ENCODE measurements at regions not wholly inside any gene's neighbourhood (a gene's known extent, or its start where the extent isn't known, plus 50 kb on each side); places are given as distances from the start of the nearest gene placed in this dataset.
"Not testable (repeated sequence)": the region's sequence is repeated elsewhere in the genome, so short reads cannot be mapped to it uniquely, and the experiment has no call there.

DNA sequence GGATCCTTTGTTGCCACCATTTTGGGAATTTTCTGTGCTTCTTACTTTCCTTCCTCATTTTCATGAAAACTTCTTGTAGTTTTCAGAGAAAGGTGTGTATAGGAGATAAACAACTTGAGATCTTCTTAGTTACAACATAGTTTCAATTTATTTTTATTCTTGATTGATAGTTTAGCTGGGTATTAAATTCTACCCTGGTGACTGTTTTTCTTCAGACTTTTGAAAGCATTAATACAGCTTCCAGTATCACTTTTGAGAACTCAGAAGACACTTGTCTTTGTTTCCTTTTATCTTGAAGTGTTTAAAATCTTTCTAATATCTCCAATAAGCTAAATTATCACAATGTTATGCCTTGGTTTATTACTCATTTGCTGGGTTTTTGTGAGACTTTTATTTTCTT lies 167.5 kb upstream of the DPP10 start:
- Mint-ChIP-seq H3K27me3 (peaks cover 0 to 8% of the 10 kb centered on the region in 2 donors), H3K9me3 (peaks cover 11 to 19% (median 18%) of the 10 kb centered on the region in 3 donors), H3K36me3 (no peaks in the 10 kb centered on the region), H3K4me3 (no peak overlapping the region), H3K4me1 (no peaks in the 10 kb centered on the region), H3K27ac (no peak overlapping the region)
- no peak for DNase-seq
- Histone ChIP-seq H3K36me3 (ENCODE audit: control insufficient read depth in 2 of 2, extremely low read depth in 1 of 2, insufficient read depth in 1 of 2, low read length in 1 of 2) (no peaks in the 10 kb centered on the region), H3K9me3 (no peaks in the 10 kb centered on the region), H3K27ac (ENCODE audit: low read length) (no peak overlapping the region), H3K4me1 (ENCODE audit: control insufficient read depth in 1 of 2, extremely low read depth in 1 of 2, insufficient read depth in 2 of 2, low read length in 2 of 2) (no peaks in the 10 kb centered on the region), H3K4me3 (ENCODE audit: control insufficient read depth in 1 of 2, extremely low read depth in 1 of 2, low read length in 1 of 2) (no peak overlapping the region), H3K27me3 (replicated peaks in 1 of 2; ENCODE audit: control insufficient read depth in 2 of 2, extremely low read depth in 1 of 2, insufficient read depth in 2 of 2, low read length in 1 of 2) (no peaks in the 10 kb centered on the region)
- POLR2A ChIA-PET = no interaction called here
- no peak for ATAC-seq (replicated peaks in 1 of 4)
- CTCF ChIA-PET = no interaction called here

DNA sequence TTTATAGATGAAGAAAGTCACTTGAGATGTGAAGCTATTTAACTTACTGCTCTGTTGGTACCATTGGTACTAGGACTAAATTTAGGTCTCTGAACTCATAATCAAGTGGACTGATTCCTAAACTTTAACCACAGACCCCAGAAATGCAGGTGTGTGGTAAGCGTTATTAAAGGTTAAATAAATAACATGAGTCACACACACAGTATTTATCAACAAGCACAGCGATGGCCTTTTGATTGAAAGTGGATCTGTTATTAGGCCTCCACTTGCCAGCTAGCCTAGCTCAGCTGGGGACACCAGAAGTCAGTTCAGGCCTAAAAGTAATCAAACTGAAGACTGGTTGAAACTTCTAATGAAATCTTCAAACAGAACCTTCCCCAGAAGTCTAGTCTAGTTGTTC lies 161.3 kb upstream of the DPP10 start:
- POLR2A ChIA-PET = no interaction called here
- Histone ChIP-seq H3K4me3 (ENCODE audit: control insufficient read depth in 1 of 2, extremely low read depth in 1 of 2, low read length in 1 of 2) (no peak overlapping the region), H3K9me3 (no peaks in the 10 kb centered on the region), H3K27ac (ENCODE audit: low read length) (no peak overlapping the region), H3K36me3 (ENCODE audit: control insufficient read depth in 2 of 2, extremely low read depth in 1 of 2, insufficient read depth in 1 of 2, low read length in 1 of 2) (no peaks in the 10 kb centered on the region), H3K4me1 (ENCODE audit: control insufficient read depth in 1 of 2, extremely low read depth in 1 of 2, insufficient read depth in 2 of 2, low read length in 2 of 2) (no peaks in the 10 kb centered on the region), H3K27me3 (replicated peaks in 1 of 2; ENCODE audit: control insufficient read depth in 2 of 2, extremely low read depth in 1 of 2, insufficient read depth in 2 of 2, low read length in 1 of 2) (no peaks in the 10 kb centered on the region)
- no peak for ATAC-seq (replicated peaks in 1 of 4)
- H3K4me1 Mint-ChIP-seq = no peaks in the 10 kb centered on the region
- CTCF ChIA-PET = no interaction called here
- no peaks in the 10 kb centered on the region for H3K36me3 Mint-ChIP-seq
- no peak overlapping the region for H3K4me3 Mint-ChIP-seq
- no peak for DNase-seq
- peaks cover 4 to 7% (median 5%) of the 10 kb centered on the region in 3 donors for H3K9me3 Mint-ChIP-seq
- peaks cover 10 to 14% of the 10 kb centered on the region in 2 donors for H3K27me3 Mint-ChIP-seq
- H3K27ac Mint-ChIP-seq = no peak overlapping the region
- WGBS (ENCODE audit: insufficient coverage) = no CpG with 5 or more reads among the region's 2 CpGs

DNA sequence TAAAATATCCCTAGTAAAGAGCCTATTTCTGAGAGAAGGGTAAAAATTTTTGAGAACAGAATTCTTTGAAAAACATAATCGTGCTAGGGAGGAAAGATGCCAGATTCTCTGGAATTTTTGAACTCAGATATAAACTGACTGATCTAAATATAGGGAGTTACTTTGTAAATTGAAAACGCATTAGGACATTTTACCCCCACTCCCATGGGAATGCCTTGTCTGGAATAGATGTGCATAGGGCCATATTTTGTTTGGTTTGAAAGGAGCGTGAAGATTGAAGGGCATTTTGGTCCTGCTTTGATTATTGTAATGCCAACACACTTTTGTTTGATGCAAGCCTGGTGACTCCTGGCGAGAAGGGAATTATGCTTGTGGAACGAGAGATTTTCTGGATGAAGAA lies 158.7 kb upstream of the DPP10 start:
- H3K9me3 ChIP-seq = no peaks in the 10 kb centered on the region
- Mint-ChIP-seq H3K27me3 (peaks cover 5 to 16% of the 10 kb centered on the region in 2 donors), H3K4me3 (no peak overlapping the region), H3K36me3 (no peaks in the 10 kb centered on the region), H3K27ac (no peak overlapping the region), H3K4me1 (no peaks in the 10 kb centered on the region), H3K9me3 (peaks cover 0 to 4% (median 0%) of the 10 kb centered on the region in 3 donors)
- no peak overlapping the region for H3K27ac ChIP-seq (ENCODE audit: low read length)
- no peak overlapping the region for H3K4me3 ChIP-seq (ENCODE audit: control insufficient read depth in 1 of 2, extremely low read depth in 1 of 2, low read length in 1 of 2)
- ChIA-PET CTCF (no interaction called here), POLR2A (no interaction called here)
- ATAC-seq (replicated peaks in 1 of 4) = no peak
- WGBS (ENCODE audit: insufficient coverage) = 71% methylated on average over 3 of the region's 5 CpGs
- H3K4me1 ChIP-seq (ENCODE audit: control insufficient read depth in 1 of 2, extremely low read depth in 1 of 2, insufficient read depth in 2 of 2, low read length in 2 of 2) = no peaks in the 10 kb centered on the region
- DNase-seq = no peak
- H3K36me3 ChIP-seq (ENCODE audit: control insufficient read depth in 2 of 2, extremely low read depth in 1 of 2, insufficient read depth in 1 of 2, low read length in 1 of 2) = no peaks in the 10 kb centered on the region
- H3K27me3 ChIP-seq (replicated peaks in 1 of 2; ENCODE audit: control insufficient read depth in 2 of 2, extremely low read depth in 1 of 2, insufficient read depth in 2 of 2, low read length in 1 of 2) = peaks cover 0 to 2% of the 10 kb centered on the region in 2 experiments

DNA sequence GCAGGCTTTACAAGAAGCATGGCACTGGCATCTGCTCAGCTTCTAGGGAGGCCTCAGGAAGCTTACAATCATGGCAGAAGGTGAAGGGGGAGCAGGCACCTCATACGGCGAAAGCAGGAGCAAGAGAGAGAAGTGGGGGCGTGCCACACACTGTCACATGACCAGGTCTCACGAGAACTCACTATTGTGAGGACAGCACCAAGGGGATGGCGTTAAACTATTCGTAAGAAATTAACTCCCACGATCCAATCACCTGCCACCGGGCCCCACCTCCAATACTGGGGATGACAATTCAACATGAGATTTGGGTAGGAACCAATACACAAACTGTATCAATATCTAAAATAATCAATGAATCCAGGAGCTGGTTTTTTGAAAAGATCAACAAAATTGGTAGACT lies 156.0 kb upstream of the DPP10 start:
- Mint-ChIP-seq H3K4me1 (no peaks in the 10 kb centered on the region), H3K27ac (no peak overlapping the region), H3K36me3 (no peaks in the 10 kb centered on the region), H3K4me3 (no peak overlapping the region), H3K27me3 (peaks cover 5 to 15% of the 10 kb centered on the region in 2 donors), H3K9me3 (peaks cover 0 to 4% (median 0%) of the 10 kb centered on the region in 3 donors)
- H3K27ac ChIP-seq (ENCODE audit: low read length) = no peak overlapping the region
- H3K4me3 ChIP-seq (ENCODE audit: control insufficient read depth in 1 of 2, extremely low read depth in 1 of 2, low read length in 1 of 2) = no peak overlapping the region
- no peaks in the 10 kb centered on the region for H3K36me3 ChIP-seq (ENCODE audit: control insufficient read depth in 2 of 2, extremely low read depth in 1 of 2, insufficient read depth in 1 of 2, low read length in 1 of 2)
- POLR2A ChIA-PET = no interaction called here
- DNase-seq (no peak), ATAC-seq (replicated peaks in 1 of 4) (no peak)
- no peaks in the 10 kb centered on the region for H3K4me1 ChIP-seq (ENCODE audit: control insufficient read depth in 1 of 2, extremely low read depth in 1 of 2, insufficient read depth in 2 of 2, low read length in 2 of 2)
- H3K9me3 ChIP-seq = no peaks in the 10 kb centered on the region
- 95% methylated on average over 4 of the region's 8 CpGs for WGBS (ENCODE audit: insufficient coverage)
- CTCF ChIA-PET = no interaction called here
- H3K27me3 ChIP-seq (replicated peaks in 1 of 2; ENCODE audit: control insufficient read depth in 2 of 2, extremely low read depth in 1 of 2, insufficient read depth in 2 of 2, low read length in 1 of 2) = peaks cover 0 to 2% of the 10 kb centered on the region in 2 experiments

DNA sequence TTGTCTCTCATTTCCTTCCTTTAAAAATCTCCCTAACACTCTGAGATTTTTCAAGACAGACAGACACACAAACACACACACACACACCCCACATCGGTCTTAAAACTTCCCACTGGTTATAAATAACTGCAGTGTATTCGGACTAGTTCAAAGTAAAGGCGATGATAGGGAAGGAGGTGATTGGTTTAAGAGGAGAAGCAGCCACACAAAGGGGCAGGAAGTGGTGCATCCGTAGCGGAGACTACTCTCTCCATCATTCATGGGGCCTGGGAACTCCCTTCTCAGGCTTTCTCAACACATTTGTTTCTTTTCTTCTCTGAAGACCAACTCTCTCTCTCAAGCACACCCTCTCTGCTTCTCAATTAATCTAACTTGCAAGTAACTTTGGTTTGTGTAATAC lies 149.1 kb upstream of the DPP10 start:
- H3K27me3 Mint-ChIP-seq = peaks cover 20 to 21% of the 10 kb centered on the region in 2 donors
- ChIA-PET POLR2A (no interaction called here), CTCF (no interaction called here)
- Histone ChIP-seq H3K4me1 (ENCODE audit: control insufficient read depth in 1 of 2, extremely low read depth in 1 of 2, insufficient read depth in 2 of 2, low read length in 2 of 2) (no peaks in the 10 kb centered on the region), H3K4me3 (ENCODE audit: control insufficient read depth in 1 of 2, extremely low read depth in 1 of 2, low read length in 1 of 2) (no peak overlapping the region), H3K27ac (ENCODE audit: low read length) (no peak overlapping the region), H3K27me3 (replicated peaks in 1 of 2; ENCODE audit: control insufficient read depth in 2 of 2, extremely low read depth in 1 of 2, insufficient read depth in 2 of 2, low read length in 1 of 2) (peaks cover 0 to 7% of the 10 kb centered on the region in 2 experiments), H3K36me3 (ENCODE audit: control insufficient read depth in 2 of 2, extremely low read depth in 1 of 2, insufficient read depth in 1 of 2, low read length in 1 of 2) (no peaks in the 10 kb centered on the region), H3K9me3 (no peaks in the 10 kb centered on the region)
- no peak overlapping the region for H3K4me3 Mint-ChIP-seq
- H3K4me1 Mint-ChIP-seq = no peaks in the 10 kb centered on the region
- ATAC-seq (replicated peaks in 1 of 4) = no peak
- DNase-seq = no peak
- H3K36me3 Mint-ChIP-seq = no peaks in the 10 kb centered on the region
- peaks cover 0 to 6% (median 0%) of the 10 kb centered on the region in 3 donors for H3K9me3 Mint-ChIP-seq
- no peak overlapping the region for H3K27ac Mint-ChIP-seq
- 20% methylated on average over 2 of the region's 5 CpGs for WGBS (ENCODE audit: insufficient coverage)

DNA sequence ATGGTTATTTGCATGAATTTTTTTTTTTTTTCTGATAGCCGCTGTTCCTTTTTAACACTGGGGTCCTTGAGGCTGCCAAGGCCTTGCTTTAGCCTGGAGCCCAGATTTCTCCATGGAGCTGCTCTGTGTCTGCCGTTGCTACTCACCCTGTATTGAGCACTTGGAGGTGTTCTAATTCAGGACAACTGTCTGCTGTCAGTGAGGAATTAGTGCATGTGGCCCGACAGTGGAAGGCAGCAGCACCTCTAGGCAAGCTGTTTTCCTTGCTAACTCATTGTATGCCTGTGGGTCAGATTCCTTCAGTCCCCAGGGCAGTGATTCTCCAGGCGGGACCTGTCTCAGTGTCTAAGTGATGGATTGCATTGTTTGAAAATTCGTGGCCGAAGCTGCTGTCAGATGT lies 147.7 kb upstream of the DPP10 start:
- Histone ChIP-seq H3K4me1 (ENCODE audit: control insufficient read depth in 1 of 2, extremely low read depth in 1 of 2, insufficient read depth in 2 of 2, low read length in 2 of 2) (no peaks in the 10 kb centered on the region), H3K36me3 (ENCODE audit: control insufficient read depth in 2 of 2, extremely low read depth in 1 of 2, insufficient read depth in 1 of 2, low read length in 1 of 2) (no peaks in the 10 kb centered on the region), H3K9me3 (no peaks in the 10 kb centered on the region), H3K27ac (ENCODE audit: low read length) (no peak overlapping the region), H3K27me3 (replicated peaks in 1 of 2; ENCODE audit: control insufficient read depth in 2 of 2, extremely low read depth in 1 of 2, insufficient read depth in 2 of 2, low read length in 1 of 2) (peaks cover 0 to 7% of the 10 kb centered on the region in 2 experiments), H3K4me3 (ENCODE audit: control insufficient read depth in 1 of 2, extremely low read depth in 1 of 2, low read length in 1 of 2) (no peak overlapping the region)
- peaks cover 0 to 6% (median 0%) of the 10 kb centered on the region in 3 donors for H3K9me3 Mint-ChIP-seq
- ATAC-seq (replicated peaks in 1 of 4) (no peak), DNase-seq (no peak)
- H3K27ac Mint-ChIP-seq = no peak overlapping the region
- ChIA-PET POLR2A (no interaction called here), CTCF (no interaction called here)
- no peak overlapping the region for H3K4me3 Mint-ChIP-seq
- no peaks in the 10 kb centered on the region for H3K4me1 Mint-ChIP-seq
- H3K36me3 Mint-ChIP-seq = no peaks in the 10 kb centered on the region
- WGBS (ENCODE audit: insufficient coverage) = 52% methylated on average over 3 of the region's 6 CpGs
- H3K27me3 Mint-ChIP-seq = peaks cover 20 to 21% of the 10 kb centered on the region in 2 donors

DNA sequence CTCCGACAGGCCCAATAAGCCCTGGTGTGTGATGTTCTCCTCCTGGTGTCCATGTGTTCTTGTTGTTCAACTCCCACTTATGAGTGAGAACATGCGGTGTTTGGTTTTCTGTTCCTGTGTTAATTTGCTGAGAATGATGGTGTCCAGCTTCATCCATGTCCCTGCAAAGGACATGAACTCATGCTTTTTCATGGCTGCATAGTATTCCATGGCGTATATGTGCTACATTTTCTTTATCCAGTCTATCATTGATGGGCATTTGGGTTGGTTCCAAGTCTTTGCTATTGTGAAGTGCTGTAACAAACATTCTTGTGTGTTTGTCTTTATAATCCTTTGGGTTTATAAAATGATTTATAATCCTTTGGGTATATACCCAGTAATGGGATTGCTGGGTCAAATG lies 142.1 kb upstream of the DPP10 start:
- H3K36me3 ChIP-seq (ENCODE audit: control insufficient read depth in 2 of 2, extremely low read depth in 1 of 2, insufficient read depth in 1 of 2, low read length in 1 of 2); H3K4me3 ChIP-seq (ENCODE audit: control insufficient read depth in 1 of 2, extremely low read depth in 1 of 2, low read length in 1 of 2); H3K9me3 ChIP-seq; H3K27me3 ChIP-seq (replicated peaks in 1 of 2; ENCODE audit: control insufficient read depth in 2 of 2, extremely low read depth in 1 of 2, insufficient read depth in 2 of 2, low read length in 1 of 2); CTCF ChIA-PET; H3K4me3 Mint-ChIP-seq; H3K36me3 Mint-ChIP-seq; H3K4me1 Mint-ChIP-seq; DNase-seq; H3K4me1 ChIP-seq (ENCODE audit: control insufficient read depth in 1 of 2, extremely low read depth in 1 of 2, insufficient read depth in 2 of 2, low read length in 2 of 2); POLR2A ChIA-PET; ATAC-seq (replicated peaks in 1 of 4); H3K27ac ChIP-seq (ENCODE audit: low read length); H3K27ac Mint-ChIP-seq: not testable (repeated sequence)
- Mint-ChIP-seq H3K9me3 (peaks cover 6 to 18% (median 7%) of the 10 kb centered on the region in 3 donors), H3K27me3 (peaks cover 9 to 12% of the 10 kb centered on the region in 2 donors)
- no CpG with 5 or more reads among the region's 3 CpGs for WGBS (ENCODE audit: insufficient coverage)

All from T-cell (primary cell).